Activated CD4-positive, CD25-positive, alpha-beta regulatory T cell (primary cell): ENCODE measurements at regions not wholly inside any gene's neighbourhood (a gene's known extent, or its start where the extent isn't known, plus 50 kb on each side); places are given as distances from the start of the nearest gene placed in this dataset.
"Not testable (repeated sequence)": the region's sequence is repeated elsewhere in the genome, so short reads cannot be mapped to it uniquely, and the experiment has no call there.

ENCODE experiments used
- DNase-seq, 4 experiments: peaks; one replicate each; lab custom pipeline; 2025; lab: John Stamatoyannopoulos, UW

DNA sequence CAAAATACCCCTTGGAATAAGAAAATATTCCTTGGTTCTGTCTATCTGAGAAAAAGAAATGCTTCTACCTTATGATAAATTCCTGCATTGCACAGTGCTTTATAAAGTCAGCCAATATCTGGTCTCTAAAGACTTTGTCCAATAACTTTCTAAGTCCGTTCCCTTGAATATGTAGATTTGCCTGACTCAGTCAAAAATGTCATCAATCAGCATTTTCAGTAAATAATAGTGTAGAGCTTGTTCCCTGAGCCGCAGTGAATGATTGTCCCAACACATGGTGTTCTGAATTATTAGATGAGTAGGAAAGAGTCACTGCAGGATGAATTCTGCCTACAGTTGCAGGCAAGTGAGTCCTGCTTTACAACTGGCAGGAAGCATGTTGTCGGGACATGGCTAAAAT, 316.8 kb upstream of the RBMS1 start:
- DNase-seq = no peak

DNA sequence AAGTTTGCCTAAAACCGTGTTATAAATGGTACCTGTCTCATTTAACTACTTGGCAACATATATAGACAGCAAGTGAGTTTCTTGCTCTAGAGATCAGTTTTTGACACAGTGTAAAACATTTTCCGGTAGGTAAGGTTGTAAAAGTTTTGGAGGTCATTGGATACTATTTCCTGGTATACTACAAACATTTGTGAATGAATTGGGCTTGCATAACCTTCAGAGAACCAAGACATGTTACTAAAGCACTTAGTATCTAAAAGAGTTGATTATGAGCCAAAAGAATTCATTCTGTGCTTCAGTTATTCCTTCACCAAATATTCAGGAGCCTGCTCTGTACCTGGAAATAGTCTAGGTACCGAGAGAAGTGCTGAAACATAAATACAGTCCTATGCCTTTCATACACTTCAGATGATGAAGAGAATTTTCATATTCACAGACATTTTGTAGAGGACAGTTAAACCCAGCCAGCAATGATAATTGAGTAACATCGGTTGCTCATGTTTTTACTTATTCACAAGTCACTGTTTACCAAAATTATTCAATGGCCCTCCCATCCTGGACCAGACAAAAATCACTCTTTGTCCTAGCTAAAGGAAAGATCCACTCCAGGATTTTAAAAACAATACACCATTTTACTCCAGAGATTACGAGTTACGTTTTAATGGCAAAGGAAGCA, 319.4 kb upstream of the RBMS1 start:
- DNase-seq = no peak

DNA sequence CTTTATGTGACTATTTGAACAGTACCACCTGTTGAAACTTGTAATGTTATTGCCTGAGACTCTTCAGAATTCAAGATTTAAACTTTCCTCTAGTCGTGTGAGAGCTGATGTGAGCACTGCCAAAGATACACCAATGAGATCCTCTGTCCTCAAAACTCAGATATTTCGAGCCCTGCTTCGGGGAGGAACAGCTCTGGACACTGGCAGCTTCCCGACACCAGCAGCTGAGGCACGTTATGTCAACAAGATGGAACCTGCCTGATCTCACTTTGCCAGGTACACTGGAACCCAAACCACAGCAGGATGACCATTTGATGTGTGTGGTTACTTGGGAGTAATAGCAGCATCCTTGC, 319.9 kb upstream of the RBMS1 start:
- DNase-seq = no peak

DNA sequence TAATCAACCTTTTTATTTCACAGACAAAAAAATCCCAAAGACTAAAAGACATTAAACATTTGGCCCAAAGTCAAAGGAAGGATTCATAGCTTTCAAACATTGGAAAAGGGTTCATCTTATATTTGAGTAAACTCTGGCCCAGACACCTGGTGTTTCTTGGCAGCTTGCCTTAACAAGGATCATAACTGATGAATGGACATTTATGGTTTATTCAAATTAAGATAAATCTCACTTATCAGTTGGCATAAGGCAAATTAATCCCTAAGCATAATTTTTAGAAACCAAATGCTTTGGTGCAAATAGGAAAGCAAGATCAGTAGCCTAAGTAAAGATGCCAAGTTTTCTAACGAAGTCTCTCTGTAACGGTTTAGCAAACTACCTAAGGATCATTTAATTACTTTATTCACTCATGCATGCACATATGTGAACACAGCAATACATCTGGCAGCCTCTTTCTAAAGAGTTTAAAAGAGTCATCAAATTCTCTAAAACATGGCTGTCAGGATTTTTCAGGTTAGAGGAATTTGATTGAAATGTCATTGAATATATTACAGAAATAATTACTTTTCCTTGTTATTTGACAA, 323.4 kb upstream of the RBMS1 start:
- DNase-seq = no peak

DNA sequence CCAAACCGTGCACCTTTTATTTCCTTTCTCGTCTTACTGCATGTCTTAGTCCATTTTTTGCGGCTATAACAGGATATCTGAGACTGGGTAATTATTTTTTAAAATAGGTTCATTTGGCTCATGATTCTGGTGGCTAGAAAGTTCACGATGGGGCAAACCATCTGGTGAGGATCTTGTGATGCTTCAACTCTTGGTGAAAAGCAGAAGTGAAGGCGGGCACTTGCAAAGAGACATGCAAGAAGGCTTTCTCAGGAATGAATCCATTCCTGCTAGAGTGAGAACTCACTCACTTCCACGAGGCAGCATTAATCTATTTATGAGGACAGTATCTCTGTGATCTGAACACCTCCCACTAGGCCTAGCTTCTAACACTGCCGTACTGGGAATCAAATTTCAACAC, 327.1 kb upstream of the RBMS1 start:
- no peak for DNase-seq

DNA sequence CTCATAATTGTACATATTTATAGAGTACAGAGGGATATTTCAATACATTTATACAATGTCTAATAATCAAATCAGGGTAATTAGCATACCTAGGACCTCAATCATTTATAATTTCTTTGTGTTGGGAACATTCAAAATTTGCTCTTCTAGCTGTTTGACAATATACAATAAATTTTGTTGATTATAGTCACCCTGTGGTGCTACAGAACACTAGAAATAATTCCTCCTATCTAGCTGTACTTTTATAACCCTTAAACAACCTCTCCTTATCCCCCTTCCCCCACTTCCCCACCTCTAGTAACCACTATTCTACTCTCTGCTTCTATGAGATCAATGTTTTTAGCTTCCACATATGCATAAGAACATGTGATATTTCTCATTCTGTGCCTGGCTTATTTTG, 328.4 kb upstream of the RBMS1 start:
- DNase-seq = no peak

DNA sequence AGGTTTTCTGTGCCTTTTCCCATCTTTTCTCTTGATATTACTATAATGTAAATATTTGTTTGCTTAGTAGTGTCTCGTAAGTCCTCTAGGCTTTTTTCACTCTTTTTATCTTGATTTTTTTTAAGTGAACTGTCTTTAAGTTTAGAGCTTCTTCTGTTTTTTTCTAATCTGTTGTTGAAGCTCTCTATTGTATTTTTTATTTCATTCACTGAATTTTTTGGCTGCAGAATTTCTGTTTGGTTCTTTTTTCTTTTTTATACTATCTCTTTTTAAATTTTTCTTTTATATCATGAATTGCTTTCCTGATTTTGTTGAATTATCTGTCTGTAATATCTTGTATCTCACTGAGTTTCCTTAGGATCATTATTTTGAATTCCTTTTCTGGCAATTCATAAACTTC, 331.8 kb upstream of the RBMS1 start:
- no peak for DNase-seq

DNA sequence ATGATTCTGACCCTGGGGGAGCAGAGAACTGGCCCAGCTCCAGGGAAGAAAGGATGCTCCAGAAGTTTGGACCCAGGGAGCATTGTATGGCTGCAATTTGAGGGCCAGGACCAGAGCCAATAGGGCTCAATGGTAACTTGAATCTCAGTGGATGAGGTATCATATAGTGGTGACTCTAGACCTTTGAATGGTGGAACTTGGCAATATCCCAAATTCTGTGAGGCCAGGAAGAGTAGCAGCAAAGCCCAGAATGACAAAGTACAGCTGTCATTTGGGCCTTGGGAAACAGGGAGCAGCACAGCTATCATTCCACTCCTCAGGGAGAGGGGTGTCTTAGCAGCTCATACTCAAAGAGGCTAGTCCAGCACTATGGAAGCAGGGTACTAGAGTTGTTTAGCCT, 332.9 kb upstream of the RBMS1 start:
- no peak for DNase-seq

DNA sequence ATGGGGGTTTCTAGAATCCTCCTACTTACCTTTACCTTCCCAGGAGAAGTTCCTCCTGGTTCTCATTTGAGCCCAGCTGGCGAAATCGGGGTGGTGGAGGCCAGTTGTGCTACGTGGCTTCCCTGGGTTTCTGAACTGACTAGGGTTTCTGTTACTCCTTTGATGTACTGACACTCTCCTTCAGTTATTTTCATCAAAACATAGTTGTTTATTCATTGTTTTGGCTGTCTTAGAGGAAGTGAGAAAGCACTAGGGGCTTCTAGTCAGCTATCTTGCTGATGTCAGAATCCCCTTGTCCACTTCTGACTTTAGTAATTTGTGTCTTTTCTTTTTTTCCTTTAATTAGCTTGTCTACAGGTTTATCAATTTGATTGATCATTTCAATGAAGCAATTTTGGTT, 332.2 kb upstream of the TANK start:
- DNase-seq = no peak

DNA sequence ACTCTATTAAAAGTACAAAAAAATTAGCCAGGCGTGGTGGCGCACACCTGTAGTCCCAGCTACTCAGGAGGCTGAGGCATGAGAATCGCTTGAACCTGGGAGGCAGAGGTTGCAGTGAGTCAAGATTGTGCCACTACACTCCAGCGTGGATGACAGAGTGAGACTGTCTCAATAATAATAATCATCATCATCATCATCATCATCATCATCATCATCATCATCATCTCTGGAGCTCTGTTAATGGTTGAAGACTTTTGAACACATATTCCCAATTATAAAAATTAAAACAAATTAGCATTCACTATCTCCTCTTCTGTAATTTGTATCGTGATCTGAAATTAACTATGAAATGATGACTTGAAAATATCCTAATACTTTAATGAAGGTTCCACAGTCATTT, 327.8 kb upstream of the TANK start:
- DNase-seq = not testable (repeated sequence)

DNA sequence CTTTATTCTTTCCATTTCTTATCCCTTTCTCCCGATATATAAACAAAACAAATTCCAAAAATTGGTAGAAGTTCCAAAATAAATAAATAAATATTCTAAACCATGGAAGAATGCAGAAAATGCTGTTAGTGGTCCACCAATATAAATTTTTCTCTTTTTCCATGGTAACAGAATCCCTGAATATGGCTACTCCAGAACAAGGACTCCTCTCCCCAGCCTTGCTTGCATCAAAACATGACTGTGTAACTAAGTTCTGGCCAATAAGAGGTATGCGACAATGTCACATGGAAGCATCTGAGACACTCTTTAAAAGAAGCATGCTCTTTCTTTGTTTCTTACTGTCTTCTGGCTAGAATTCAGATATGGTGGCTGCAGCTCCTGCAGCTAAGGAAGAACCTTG, 325.1 kb upstream of the TANK start:
- DNase-seq = no peak

DNA sequence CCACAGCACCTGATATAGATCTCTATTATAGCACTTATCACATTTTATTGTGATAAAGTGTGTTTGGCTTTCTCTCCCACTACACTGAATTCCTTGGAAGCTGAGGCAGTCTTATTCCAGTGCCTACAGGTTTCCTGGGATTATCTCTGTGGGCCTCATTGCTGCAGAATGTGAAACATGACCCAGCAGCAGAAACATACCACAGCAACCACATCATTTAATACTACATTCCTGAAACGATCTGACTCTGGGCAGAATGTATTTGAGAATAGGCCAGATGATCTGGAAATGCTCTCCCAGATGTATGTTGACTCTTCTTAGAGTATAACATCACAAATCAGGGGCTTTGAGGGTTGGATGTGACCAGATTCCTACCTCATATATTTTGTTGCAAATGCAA, 323.5 kb upstream of the TANK start:
- no peak for DNase-seq

DNA sequence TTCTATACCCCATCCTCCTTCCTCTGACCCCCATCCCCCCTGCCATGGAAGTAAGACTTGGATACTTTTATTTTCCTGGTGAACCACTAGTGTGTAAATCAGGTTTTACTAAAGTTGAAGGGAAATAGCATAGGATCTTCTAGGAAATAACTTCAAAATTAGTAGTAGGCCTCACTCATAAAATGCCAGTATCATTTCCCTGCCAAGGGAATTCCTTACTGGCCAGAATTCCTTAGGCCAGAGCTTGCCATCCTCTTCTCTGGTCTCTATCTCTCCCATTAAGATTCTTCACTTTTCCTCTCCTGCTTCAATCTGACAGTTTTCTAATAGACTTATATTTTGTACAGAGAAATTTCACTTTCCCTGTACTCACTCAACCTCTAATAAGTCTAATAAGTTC, 322.8 kb upstream of the TANK start:
- no peak for DNase-seq

DNA sequence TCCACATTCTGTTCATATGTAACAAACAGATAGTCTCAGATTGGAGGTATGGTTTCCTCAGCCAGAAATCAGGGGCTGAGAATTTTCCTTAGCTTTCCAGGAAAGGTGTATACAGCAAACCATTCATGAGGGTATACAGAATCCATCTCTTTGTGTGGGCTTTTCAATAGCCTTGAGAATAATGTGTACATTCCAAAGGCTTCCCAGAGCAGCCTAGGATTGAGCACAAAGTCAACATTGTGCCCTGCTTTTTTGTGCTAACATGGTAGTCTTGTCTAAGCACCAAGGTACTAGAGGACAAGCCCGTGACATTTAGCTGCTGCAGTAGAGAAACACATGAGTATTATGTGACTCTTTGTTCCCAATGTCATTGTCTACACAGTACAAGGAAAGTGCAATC, 322.1 kb upstream of the TANK start:
- DNase-seq = no peak

DNA sequence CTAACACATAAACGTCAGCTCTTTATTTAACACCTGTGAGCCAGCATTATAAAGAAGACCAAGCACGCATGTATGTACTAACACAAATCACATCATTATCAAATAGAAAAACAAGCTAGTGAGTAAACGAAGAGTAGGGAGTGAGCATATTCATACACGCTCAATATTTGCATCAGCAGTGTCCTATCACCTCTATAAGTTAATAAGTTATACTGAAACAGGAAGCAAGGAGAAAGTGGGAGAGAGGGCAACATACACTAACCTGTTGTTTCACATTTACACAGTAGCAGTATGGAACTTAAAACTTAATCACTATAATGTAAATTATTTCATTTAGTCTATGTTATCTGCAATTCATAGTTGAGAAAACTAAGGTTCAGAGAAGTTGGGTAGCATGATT, 321.5 kb upstream of the TANK start:
- DNase-seq = no peak

DNA sequence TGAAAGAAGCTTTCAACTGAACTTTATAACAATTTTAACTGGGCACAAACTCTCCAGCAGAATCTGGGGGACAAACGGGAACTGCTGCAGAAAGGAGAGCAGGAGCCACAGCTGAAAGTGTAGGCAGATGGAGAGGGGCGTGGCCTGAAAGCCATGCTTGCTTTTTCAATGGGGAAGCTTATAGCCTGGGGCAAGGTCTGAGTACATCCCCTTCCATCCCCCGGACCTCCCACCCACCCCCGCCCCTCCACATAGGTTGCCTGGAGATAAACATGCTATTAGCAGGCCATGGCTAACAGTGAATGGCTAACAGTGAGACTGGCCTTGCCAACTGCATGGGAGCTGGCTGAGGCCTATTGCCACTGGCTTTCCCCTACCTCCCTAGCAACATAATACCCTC, 317.9 kb upstream of the TANK start:
- no peak for DNase-seq

DNA sequence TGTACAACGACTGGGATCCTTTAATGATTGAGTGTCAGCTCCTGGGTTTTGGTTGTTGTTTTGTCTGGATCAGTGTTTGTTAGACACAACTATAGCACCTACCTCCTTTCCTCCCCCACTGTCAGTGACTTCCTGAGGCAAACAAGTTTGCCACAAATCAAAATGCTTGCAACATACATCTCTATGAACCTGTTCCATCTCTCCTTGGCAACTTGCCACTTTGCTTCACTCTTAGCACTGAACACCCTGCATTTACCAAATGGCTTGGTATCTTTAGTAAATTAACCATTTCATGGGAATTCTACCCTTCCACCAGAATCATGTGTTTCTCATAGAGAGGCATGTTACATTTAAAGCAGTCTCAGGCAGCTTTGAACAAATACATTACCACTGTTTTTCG, 301.1 kb upstream of the TANK start:
- DNase-seq = no peak

DNA sequence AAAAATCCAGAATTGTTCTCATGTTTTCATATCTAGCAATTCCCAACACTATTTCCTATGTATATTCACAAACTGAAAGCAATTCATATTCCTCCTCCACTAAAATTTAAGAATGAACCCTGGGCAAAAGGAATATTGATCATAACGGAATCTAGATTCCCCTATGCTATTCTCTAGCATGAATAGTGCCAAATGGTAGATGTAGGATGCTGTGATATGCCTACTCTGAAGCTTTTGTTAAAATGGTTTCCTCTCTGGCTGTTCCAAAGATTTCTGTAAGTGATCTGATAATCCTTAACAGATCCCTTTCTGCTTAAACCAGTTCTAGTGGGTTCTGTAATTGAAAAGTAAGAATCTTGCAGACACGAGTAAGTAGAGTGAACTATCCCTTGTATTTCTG, 298.0 kb upstream of the TANK start:
- DNase-seq = no peak

DNA sequence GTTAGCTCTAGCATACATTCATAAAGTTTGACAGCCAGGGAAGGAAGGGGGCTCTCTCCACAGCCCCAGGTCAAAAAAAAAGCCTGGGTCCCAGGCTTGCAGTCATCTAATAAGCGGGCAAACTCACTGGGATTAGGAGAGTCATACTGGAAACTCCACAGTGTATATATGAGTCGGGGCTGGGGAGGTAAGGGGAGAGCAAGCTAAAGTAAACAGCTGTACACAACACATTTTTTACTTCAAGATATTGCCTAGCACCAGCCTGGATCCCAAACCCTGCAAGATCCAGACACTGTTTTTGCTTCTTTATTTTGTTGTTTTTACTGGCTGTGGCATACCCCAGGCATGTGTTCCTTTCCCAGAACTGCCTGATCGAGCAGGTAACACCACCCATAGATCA, 291.3 kb upstream of the TANK start:
- no peak for DNase-seq

DNA sequence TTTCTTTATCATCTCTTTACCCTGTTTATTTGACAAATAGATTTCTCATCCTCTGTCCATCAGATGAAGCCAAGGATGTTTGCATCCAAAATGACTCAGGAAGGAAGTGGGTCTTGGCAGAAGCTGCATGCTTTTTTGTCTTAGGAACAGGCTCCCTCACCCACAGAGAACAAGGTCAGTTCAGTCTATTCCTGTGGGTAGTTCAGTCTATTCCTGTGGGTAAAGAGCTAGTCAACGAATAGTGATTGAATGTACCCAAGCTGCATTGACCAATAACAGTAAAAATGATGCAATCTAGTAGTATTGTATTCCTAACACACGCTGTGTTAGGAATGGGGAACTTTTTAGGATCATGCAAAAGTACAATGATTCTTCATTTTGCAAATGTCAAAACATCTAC, 290.8 kb upstream of the TANK start:
- DNase-seq = no peak

DNA sequence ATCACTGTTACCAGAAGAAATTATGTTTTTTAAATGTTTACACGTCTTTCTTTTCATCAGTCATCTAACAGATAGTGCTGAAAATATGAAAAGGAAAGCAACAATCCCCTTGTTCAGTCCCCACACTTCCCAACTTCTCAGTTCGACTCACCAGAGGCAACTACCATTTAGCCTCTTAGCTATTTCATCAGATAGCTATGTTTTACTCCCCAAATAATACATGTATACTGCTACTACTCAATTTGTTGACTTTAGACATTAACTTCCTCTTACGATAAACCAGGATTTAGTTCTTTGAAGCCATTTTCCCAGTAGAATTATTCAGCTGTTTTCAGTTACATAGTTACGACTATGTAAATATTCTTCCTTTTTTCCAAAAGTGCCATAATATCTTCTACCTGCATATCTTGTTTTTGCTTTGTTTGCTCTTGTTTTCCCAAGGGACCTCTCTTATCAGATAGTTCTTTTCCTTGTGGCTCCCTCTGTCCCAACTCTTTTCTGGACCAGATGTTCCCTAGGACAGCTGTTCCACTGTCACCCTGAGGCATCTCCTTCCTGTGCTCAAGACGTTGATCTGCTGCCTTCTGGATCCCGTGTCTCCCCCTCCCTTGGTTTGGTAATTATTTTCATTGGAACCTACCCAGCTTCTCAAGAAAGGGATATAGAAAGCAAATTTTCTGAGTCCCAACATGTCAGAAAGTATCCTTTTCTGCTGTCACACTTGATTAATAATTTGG, 289.3 kb upstream of the TANK start:
- DNase-seq = no peak

DNA sequence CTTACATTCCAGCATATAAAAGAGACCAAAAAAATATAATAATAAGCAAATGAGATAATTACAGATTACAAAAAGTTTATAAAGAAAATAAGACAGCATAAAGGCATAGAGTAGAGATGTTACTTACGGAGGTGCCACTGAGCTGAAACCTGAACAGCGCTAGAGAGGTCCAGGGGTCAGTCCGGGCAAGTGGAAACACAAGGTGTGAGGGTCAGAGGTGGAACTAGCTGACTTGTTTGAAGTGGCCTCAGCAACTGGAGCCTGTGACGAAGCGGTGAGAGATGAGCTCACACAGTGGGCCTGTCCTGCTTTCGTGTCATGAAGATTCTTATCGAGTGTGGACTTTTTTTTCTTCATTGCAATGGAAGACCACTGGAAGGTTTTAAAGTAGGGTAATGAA, 288.3 kb upstream of the TANK start:
- DNase-seq = no peak

DNA sequence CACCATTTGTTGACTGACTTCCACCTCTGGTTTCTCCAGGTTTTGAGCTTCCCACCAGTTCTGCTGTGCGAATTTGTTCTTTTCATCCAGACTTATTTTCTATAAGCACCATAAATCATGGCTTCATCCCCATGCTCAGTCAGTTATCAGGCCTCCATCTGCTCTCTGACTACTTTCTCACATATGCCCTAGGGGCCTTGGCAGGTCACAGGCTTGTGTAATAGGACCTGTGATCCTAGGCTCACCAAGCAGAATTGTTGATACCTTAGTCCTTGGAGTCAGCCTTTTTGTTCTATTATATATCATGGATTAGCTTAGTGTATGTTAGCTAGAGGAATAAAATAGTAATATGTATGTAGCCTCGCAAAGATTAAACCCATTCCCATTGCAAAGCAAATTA, 284.2 kb upstream of the TANK start:
- no peak for DNase-seq

DNA sequence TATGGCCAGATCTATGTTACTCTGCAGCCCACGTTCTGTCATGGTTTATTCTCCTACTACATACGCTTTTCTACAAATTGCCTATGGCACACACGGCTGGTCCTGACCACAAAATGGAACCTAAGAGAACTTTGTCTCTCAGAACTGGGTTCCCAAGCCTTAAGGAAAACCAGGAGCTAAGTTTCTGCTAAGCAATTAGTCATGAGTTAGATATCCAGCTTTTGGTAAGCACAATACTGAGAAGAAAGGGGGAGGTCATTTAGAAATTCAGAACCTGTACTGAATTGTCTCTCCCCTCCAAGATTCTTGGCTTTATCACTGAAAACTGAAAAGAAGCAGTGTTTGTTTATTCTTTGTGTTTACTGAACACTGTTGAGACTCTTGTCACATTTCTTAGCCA, 283.5 kb upstream of the TANK start:
- no peak for DNase-seq
